Fibroblast of lung (primary cell): ENCODE measurements at regions not wholly inside any gene's neighbourhood (a gene's known extent, or its start where the extent isn't known, plus 50 kb on each side); places are given as distances from the start of the nearest gene placed in this dataset.

Experiments
- EZH2 ChIP-seq: IDR thresholded peaks from 2 replicates; pipeline ENCODE4 v1.5.1; 2012; ENCODE audit warnings: low read length, control low read depth, mild to moderate bottlenecking; ENCODE audit errors: missing control alignments
- TF ChIP-seq, protein P1 (sequence below), 2 donors: IDR thresholded peaks in 1 of 2; conservative IDR thresholded peaks in 1 of 2; 1 replicate in 1 of 2; 2 replicates in 1 of 2; pipeline ENCODE4 v1.5.1; 2011 to 2012; ENCODE audit warnings: low read length in 2 of 2, control low read depth in 1 of 2, inconsistent platforms in 1 of 2, low read depth in 1 of 2, mild to moderate bottlenecking in 1 of 2

DNA sequence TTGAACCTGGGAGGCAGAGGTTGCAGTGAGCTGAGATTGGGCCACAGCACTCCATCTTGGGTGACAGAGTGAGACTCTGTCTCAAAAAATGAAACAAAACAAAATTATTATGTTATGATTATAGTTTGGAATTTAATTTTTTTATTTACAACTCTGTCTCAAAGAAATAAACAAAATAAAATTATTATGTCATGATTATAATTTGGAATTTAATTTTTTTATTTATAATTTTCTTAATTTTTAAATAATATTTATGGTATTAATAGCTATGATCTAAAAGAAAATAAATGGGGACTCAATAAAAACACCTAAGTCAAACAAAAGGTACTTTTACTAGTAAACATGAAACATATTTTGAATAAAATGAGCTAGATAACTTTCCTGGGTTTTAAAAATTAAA lies 994.8 kb upstream of the GHITM start:
- TF ChIP-seq, protein P1, sequence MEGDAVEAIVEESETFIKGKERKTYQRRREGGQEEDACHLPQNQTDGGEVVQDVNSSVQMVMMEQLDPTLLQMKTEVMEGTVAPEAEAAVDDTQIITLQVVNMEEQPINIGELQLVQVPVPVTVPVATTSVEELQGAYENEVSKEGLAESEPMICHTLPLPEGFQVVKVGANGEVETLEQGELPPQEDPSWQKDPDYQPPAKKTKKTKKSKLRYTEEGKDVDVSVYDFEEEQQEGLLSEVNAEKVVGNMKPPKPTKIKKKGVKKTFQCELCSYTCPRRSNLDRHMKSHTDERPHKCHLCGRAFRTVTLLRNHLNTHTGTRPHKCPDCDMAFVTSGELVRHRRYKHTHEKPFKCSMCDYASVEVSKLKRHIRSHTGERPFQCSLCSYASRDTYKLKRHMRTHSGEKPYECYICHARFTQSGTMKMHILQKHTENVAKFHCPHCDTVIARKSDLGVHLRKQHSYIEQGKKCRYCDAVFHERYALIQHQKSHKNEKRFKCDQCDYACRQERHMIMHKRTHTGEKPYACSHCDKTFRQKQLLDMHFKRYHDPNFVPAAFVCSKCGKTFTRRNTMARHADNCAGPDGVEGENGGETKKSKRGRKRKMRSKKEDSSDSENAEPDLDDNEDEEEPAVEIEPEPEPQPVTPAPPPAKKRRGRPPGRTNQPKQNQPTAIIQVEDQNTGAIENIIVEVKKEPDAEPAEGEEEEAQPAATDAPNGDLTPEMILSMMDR (conservative IDR thresholded peaks at IDR 0.05 in 1 of 2, IDR thresholded peaks at IDR 0.05 in 1 of 2; ENCODE audit: low read depth in 1 of 2, low read length in 2 of 2): no peak
- no peak for TF ChIP-seq EZH2
